ENCODE measurements at regions not wholly inside any gene's neighbourhood (a gene's known extent, or its start where the extent isn't known, plus 50 kb on each side); places are given as distances from the start of the nearest gene placed in this dataset.

GRCh38 chr4:83866834-83867621 is 331.1 kb downstream of the GPAT3 start:
- no peak overlapping the region for H3K27ac ChIP-seq (replicated peaks in 1 of 4)
- intact Hi-C loops (cut with DNase I): no loop called here
- H3K4me3 ChIP-seq: no peak overlapping the region
- TF ChIP-seq CTCF (IDR thresholded peaks at IDR 0.05) (no peak), EP300 (IDR thresholded peaks at IDR 0.05) (no peak), POLR2AphosphoS5 (IDR thresholded peaks at IDR 0.05) (no peak), POLR2A (IDR thresholded peaks at IDR 0.05; ENCODE audit: low read depth) (no peak)
- no peaks in the 10 kb centered on the region for H3K9me3 ChIP-seq
- whole genome bisulfite sequencing: 77% methylated on average over 4 of the region's 4 CpGs
- DNase-seq (ENCODE audit: extremely low spot score): no peak
- H3K4me1 ChIP-seq: no peaks in the 10 kb centered on the region
- H3K36me3 ChIP-seq: no peaks in the 10 kb centered on the region
- no peaks in the 10 kb centered on the region for H3K27me3 ChIP-seq

GRCh38 chr4:83865417-83866150 is 329.7 kb downstream of the GPAT3 start:
- intact Hi-C loops (cut with DNase I): no loop called here
- Histone ChIP-seq H3K4me3 (no peak overlapping the region), H3K36me3 (no peaks in the 10 kb centered on the region), H3K9me3 (no peaks in the 10 kb centered on the region), H3K27ac (replicated peaks in 1 of 4) (no peak overlapping the region), H3K4me1 (no peaks in the 10 kb centered on the region), H3K27me3 (no peaks in the 10 kb centered on the region)
- DNase-seq (ENCODE audit: extremely low spot score): peak; percentile 60
- WGBS: 81% methylated on average over 6 of the region's 6 CpGs
- TF ChIP-seq EP300 (IDR thresholded peaks at IDR 0.05) (no peak), POLR2AphosphoS5 (IDR thresholded peaks at IDR 0.05) (no peak), CTCF (IDR thresholded peaks at IDR 0.05) (no peak), POLR2A (IDR thresholded peaks at IDR 0.05; ENCODE audit: low read depth) (no peak)

DNA sequence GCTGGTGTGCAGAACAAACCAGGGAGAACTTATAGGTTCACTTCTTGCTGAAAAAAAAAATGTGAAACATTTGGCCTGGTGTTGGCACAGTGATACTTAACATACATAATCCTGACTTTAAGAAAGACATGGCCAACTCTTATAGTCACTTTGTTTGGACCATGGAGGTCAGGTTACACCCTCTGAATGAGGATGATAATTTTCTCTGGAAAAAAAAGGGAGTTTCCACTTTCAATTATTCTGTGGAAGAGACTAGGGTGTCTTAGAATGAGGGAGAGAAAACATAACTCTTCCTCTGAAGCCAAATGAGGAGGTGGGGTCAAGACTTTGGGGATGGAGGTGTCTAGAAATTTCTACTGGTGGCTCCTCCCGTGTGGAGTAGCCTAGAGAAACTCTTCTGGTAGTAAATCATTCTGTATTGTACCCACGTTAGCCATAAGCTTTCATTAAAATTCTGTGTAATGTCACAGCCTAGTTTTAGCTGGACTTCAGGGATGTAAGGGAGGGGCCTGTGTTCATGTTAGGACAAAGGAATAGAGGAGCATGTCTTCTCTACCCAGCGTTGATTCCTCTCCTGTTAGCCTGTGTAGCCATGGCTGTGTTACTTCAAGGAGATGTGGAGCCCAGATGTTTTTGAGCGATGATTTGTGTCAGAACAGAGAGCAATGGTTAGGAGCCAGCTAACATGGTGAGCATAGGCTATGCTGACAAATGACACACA is 328.3 kb downstream of the GPAT3 start:
- H3K4me3 ChIP-seq: no peak overlapping the region
- H3K4me1 ChIP-seq: no peaks in the 10 kb centered on the region
- DNase-seq (ENCODE audit: extremely low spot score): peak; percentile 29
- intact Hi-C loops (cut with DNase I): no loop called here
- TF ChIP-seq POLR2A (IDR thresholded peaks at IDR 0.05; ENCODE audit: low read depth) (no peak), CTCF (IDR thresholded peaks at IDR 0.05) (no peak), EP300 (IDR thresholded peaks at IDR 0.05) (no peak), POLR2AphosphoS5 (IDR thresholded peaks at IDR 0.05) (no peak)
- H3K9me3 ChIP-seq: no peaks in the 10 kb centered on the region
- H3K36me3 ChIP-seq: no peaks in the 10 kb centered on the region
- H3K27ac ChIP-seq (replicated peaks in 1 of 4): no peak overlapping the region
- H3K27me3 ChIP-seq: no peaks in the 10 kb centered on the region
- WGBS: 74% methylated on average over 4 of the region's 4 CpGs

DNA sequence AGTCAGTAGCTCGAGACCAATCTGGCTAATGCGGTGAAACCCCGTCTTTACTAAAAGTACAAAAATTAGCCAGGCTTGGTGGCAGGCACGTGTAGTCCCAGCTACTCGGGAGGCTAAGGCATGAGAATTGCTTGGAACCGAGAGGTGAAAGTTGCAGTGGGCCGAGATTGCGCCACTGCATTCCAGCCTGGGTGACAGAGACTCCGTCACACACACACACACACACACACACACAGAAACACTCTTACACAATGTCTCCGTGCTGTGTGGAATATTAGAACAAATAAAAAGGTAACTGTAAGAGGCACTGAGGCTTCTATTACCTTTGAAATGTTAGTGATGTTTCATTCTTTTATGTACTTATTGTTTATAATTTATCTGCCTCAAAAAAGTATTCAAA is 326.6 kb downstream of the GPAT3 start:
- DNase-seq (ENCODE audit: extremely low spot score): peak; percentile 29
- H3K27ac ChIP-seq (replicated peaks in 1 of 4): no peak overlapping the region
- no peaks in the 10 kb centered on the region for H3K9me3 ChIP-seq
- intact Hi-C loops (cut with DNase I): no loop called here
- no peak overlapping the region for H3K4me3 ChIP-seq
- H3K36me3 ChIP-seq: no peaks in the 10 kb centered on the region
- no peaks in the 10 kb centered on the region for H3K4me1 ChIP-seq
- H3K27me3 ChIP-seq: no peaks in the 10 kb centered on the region
- 91% methylated on average over 10 of the region's 10 CpGs for WGBS
- TF ChIP-seq POLR2A (IDR thresholded peaks at IDR 0.05; ENCODE audit: low read depth): no peak
- TF ChIP-seq CTCF (IDR thresholded peaks at IDR 0.05): no peak
- no peak for TF ChIP-seq POLR2AphosphoS5 (IDR thresholded peaks at IDR 0.05)
- TF ChIP-seq EP300 (IDR thresholded peaks at IDR 0.05): no peak
